ENCODE measurements at regions not wholly inside any gene's neighbourhood (a gene's known extent, or its start where the extent isn't known, plus 50 kb on each side); places are given as distances from the start of the nearest gene placed in this dataset.
"Not testable (repeated sequence)": the region's sequence is repeated elsewhere in the genome, so short reads cannot be mapped to it uniquely, and the experiment has no call there.

DNA sequence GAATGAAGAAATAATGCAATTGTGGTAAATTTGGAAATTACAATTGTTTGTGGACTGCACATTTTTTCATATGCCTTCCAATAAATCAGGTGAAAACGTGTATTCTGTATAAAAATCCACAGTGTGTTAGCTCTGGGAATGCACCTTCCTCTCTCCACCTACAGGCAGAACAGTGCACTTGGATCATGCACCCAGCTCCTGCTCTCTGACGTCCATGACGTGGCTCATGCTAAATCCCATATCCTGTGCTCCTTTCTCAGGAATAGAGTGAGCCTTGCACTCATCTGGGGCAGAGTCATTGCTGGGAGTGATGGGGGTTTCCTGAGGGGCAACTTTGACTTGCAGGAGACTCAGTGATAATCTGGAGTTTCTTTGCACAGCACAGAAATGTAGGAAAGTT, 1282.1 kb downstream of the TMEM121 start:
- no peak for TF ChIP-seq POLR2A (IDR thresholded peaks at IDR 0.05)
- TF ChIP-seq, protein P1, sequence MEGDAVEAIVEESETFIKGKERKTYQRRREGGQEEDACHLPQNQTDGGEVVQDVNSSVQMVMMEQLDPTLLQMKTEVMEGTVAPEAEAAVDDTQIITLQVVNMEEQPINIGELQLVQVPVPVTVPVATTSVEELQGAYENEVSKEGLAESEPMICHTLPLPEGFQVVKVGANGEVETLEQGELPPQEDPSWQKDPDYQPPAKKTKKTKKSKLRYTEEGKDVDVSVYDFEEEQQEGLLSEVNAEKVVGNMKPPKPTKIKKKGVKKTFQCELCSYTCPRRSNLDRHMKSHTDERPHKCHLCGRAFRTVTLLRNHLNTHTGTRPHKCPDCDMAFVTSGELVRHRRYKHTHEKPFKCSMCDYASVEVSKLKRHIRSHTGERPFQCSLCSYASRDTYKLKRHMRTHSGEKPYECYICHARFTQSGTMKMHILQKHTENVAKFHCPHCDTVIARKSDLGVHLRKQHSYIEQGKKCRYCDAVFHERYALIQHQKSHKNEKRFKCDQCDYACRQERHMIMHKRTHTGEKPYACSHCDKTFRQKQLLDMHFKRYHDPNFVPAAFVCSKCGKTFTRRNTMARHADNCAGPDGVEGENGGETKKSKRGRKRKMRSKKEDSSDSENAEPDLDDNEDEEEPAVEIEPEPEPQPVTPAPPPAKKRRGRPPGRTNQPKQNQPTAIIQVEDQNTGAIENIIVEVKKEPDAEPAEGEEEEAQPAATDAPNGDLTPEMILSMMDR (IDR thresholded peaks at IDR 0.05) = no peak
- intact Hi-C loops (cut with DNase I) = no loop called here
- no peaks in the 10 kb centered on the region for H3K4me1 ChIP-seq
- no peak overlapping the region for H3K4me3 ChIP-seq
- no peaks in the 10 kb centered on the region for H3K9me3 ChIP-seq
- DNase-seq = no peak
- peaks cover 0 to 17% (median 0%) of the 10 kb centered on the region in 4 donors for H3K27me3 ChIP-seq
- no peak overlapping the region for H3K27ac ChIP-seq
- 17 to 29% methylated on average over 3 of the region's 3 CpGs for WGBS, 2 donors
- no peaks in the 10 kb centered on the region for H3K36me3 ChIP-seq

DNA sequence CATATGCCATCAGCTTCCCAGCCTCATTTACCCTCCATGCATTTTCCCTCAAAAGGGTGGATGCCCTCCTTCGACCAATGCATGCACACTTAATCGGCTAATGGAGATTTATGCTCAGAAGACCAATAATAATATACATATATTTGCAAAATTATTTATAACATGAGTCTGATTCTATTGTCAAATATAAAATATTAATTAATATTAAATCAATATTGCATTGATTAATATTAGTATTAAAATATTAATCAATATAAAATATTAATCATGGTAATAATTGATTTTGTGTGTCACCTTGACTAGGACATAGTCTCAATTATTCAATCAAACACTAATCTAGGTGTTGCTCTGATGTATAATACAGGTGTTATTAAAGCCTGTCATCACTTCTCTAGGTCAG, 1282.5 kb downstream of the TMEM121 start:
- TF ChIP-seq, protein P1 (IDR thresholded peaks at IDR 0.05) = no peak
- TF ChIP-seq POLR2A (IDR thresholded peaks at IDR 0.05) = no peak
- intact Hi-C loops (cut with DNase I) = no loop called here
- Histone ChIP-seq H3K27ac (no peak overlapping the region), H3K27me3 (peaks cover 0 to 13% (median 0%) of the 10 kb centered on the region in 4 donors), H3K36me3 (no peaks in the 10 kb centered on the region), H3K9me3 (no peaks in the 10 kb centered on the region), H3K4me3 (no peak overlapping the region), H3K4me1 (no peaks in the 10 kb centered on the region)
- WGBS, 2 donors = 56 to 66% methylated on average over 2 of the region's 2 CpGs
- DNase-seq = no peak

DNA sequence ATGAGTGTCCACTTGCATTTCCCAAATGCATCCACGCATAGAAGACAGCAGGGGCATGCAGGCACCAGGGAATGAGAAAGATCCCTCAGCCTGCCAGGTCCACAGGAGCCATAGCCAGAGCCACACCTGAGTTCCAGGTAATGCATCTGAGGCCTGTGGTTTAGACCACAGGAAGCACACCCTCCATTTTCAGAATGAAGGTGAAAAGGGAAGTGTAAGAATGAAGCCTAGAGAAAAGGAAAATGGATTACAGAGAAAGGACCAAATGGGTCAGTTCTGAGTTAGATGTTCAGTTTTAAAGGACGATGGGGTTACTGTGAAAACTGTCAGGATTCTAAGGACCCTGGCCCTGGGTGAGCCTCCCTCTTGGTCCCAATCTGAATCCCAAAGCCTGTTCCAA, 1283.2 kb downstream of the TMEM121 start:
- Histone ChIP-seq H3K27ac (no peak overlapping the region), H3K27me3 (peaks cover 0 to 6% (median 0%) of the 10 kb centered on the region in 4 donors), H3K4me3 (no peak overlapping the region), H3K9me3 (no peaks in the 10 kb centered on the region), H3K4me1 (no peaks in the 10 kb centered on the region), H3K36me3 (no peaks in the 10 kb centered on the region)
- intact Hi-C loops (cut with DNase I) = no loop called here
- WGBS, 2 donors = 44 to 45% methylated on average over 2 of the region's 2 CpGs
- TF ChIP-seq, protein P1 (IDR thresholded peaks at IDR 0.05) = no peak
- TF ChIP-seq POLR2A (IDR thresholded peaks at IDR 0.05) = no peak
- DNase-seq = no peak

DNA sequence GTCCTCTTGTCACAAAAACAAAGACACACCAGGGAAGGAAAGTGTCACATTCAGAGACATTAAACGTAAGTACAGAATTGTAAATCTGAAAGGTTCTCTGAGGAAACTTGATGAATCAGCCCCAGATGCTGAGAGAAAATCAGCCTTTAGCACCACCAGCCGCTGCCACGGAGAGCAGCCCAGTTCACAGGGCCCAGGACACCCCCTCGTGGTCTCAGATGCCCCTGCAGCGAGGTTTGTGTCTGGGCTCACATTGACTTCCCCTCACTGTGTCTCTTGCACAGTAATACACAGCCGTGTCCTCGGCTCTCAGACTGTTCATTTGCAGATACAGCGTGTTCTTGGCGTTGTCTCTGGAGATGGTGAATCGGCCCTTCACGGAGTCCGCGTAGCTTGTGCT, 1283.8 kb downstream of the TMEM121 start:
- H3K36me3 ChIP-seq; H3K9me3 ChIP-seq; intact Hi-C loops (cut with DNase I); H3K27ac ChIP-seq; H3K4me1 ChIP-seq; DNase-seq; H3K27me3 ChIP-seq; H3K4me3 ChIP-seq: not testable (repeated sequence)
- WGBS, 2 donors = 69 to 72% methylated on average over 12 to 13 of the region's 13 CpGs

DNA sequence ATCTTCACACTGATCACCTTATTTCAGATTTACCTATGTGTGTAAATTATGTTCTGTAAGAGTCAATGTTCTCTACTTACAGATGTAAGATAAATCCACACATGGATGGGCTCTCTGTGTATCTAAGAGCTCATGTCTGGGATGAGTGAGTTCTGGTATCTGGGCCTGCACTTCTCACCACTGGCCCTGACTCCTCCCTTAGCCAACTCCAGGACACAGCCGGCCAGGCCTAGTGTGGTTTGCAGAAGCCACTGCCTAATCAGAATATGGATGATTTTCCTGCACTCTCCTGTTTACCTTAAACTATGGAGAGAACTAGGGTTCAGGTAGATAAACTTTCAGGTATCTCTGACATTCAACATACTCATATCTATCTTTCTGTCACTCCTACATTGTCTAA, 1284.8 kb downstream of the TMEM121 start:
- no peak for TF ChIP-seq POLR2A (IDR thresholded peaks at IDR 0.05)
- TF ChIP-seq, protein P1 (IDR thresholded peaks at IDR 0.05) = no peak
- WGBS, 2 donors = 46 to 62% methylated on average over 1 of the region's 1 CpG

DNA sequence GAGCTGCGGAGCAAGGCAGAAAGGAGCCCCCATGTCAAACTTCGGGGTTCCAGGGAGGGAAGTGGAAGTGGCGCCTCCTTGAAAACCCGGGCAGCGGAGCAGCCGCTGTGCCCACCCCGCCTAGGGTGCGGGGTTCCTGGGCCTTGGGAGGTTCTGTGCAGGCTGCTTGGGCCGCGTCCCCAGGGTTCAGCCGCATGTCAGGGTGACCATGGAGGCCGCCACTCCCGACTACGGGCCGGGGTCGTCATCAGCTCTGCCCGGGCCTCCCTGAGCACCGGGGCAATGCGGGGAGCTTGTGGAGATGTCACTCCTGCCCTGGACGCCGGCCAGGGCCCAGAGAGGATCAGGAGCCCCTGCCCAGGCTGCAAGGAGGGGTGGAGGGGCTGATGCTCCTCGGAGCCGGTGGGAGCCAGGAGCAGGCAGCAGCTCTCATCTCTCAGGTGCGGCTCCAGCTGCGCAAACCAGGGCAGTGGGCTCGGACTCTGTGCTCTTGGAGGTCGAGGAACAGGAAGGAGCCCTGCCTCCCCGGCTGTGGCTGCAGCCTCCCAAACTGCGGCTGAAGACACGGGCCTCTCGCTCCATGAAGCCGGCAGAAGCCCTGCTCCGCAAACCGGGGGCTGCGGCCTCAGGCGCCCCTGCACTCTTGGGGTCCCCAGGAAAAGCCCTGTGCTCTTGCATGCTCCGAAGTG, 1286.5 kb downstream of the TMEM121 start:
- DNase-seq = no peak
- no peaks in the 10 kb centered on the region for H3K36me3 ChIP-seq
- 82 to 92% methylated on average over 11 to 14 of the region's 37 CpGs for WGBS, 2 donors

More for the DNA sequence above, 1284.8 kb downstream of the TMEM121 start:
- Histone ChIP-seq H3K27ac (no peak overlapping the region), H3K36me3 (no peaks in the 10 kb centered on the region), H3K9me3 (no peaks in the 10 kb centered on the region), H3K4me3 (no peak overlapping the region), H3K4me1 (no peaks in the 10 kb centered on the region), H3K27me3 (no peaks in the 10 kb centered on the region)
- intact Hi-C loops (cut with DNase I) = no loop called here
- DNase-seq = no peak

More for the DNA sequence above, 1286.5 kb downstream of the TMEM121 start:
- TF ChIP-seq, protein P1 (IDR thresholded peaks at IDR 0.05) = no peak
- TF ChIP-seq POLR2A (IDR thresholded peaks at IDR 0.05) = no peak
- Histone ChIP-seq H3K4me3 (no peak overlapping the region), H3K27me3 (no peaks in the 10 kb centered on the region), H3K27ac (no peak overlapping the region), H3K9me3 (no peaks in the 10 kb centered on the region), H3K4me1 (no peaks in the 10 kb centered on the region)
- intact Hi-C loops (cut with DNase I) = no loop called here
